Mucosa of gallbladder (tissue), 1 donor: ENCODE measurements at regions not wholly inside any gene's neighbourhood (a gene's known extent, or its start where the extent isn't known, plus 50 kb on each side); places are given as distances from the start of the nearest gene placed in this dataset.

Experiments used
- DNase-seq: peaks from one replicate; pipeline ENCODE4 v3.0.0-alpha.2; 2020; ENCODE audit warnings: low spot score
- donor health status: DM: no; HTN: no; CAD: no.

DNA sequence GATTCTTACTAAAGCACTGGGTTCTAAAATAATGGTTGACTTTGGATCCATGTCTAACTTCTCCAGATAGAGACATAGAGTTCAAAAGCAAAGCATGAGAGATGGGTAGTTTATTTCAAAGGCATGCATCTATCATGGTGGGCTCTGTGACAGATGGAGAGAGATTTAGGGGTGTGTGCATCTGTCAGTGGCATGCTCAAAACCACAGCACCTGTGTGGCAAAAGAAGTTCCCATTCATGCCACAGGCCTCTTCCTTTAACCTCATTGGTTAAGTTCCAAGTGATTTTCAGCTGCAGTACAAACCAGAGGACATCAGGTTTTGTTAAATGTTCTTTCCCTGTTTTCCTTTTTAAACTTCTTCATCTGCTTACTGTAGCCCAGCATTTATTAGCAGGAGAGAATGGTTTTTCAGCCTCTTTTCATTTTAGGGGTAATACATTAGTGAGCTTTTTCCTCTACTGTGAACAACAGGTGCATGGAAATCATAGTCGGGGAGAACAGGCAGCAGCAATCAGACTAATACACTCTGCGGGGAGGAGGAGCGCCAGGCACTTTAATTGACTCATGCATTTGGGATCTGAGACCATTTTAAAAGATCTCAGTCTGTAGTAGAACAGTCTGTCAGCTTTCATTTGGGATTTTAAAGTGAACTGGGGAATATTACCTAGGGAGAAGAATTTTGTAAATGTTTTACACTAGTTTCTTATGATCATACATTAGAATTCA is 52.4 kb upstream of the UPP2 start:
- no peak for DNase-seq

DNA sequence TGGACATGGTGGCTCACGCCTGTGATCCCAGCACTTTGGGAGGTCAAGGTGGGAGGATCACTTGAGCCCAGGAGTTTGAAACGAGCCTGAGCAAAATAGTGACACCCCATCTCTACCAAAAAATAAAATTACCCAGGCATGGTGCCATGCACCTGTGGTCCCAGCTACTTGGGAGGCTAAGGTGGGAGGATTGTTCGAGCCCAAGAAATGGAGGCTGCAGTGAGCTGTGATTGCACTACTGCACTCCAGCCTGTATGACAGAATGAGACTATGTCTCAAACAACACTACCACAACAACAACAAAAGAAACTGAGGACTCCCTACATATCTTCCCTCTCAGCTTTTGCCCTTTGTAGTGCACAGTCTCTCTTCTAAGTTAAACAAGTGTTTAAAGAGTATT is 53.3 kb upstream of the UPP2 start:
- no peak for DNase-seq

DNA sequence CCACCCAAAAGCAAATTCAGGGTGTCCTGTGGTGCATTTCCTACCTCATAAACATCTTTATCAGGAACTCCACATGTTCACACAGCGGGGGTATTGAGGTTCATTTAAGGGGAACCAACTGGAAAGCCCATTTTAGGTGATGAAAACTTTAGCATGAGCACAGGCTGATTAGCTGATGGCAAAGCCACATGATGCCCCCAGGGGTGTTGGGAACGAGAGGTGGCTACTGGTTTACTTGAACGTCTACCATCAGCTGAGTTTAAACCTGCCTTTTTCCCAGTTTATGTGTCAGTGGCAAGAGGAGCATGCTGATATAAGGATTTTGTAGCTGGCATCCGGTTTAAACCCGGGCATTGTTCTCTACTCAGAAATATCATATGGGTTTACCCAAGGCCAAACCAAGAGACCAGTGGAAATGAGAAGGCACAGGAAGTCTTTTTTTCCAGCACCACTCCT is 54.5 kb upstream of the UPP2 start:
- no peak for DNase-seq

DNA sequence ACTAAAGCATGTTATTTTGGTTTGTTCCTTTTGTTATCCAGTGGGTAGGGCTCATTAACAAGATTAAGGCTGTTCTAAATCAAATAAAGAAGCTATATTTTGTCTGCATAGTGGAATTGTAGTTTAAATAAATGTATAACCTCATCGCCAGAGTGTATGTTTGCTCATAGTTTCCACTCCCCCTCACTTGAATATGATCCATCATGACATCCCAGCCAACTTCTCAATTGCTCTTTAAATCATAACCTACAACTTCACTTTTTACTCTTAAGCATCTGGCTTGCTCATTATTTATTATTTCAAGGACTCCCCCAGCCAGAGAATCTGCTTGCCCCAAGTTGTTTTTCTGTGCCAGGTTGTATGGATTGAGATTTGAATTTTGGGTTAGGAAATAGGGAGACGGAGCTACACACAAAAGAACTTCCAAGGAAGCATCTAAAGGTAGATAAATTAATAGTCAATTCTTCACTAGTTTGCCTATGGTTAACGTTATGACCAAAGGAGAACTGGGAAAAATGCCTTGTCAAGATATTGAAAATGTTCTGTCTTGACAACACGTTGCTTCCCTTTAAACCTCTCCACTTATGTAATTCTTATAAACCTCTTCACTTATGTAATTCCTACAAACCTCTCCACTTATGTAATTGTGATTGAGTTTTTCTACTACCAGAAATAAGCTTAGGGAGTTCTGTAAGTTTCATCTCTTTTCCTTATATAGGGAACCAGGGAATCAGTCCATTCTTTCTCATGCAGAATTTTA is 55.4 kb upstream of the UPP2 start:
- no peak for DNase-seq

DNA sequence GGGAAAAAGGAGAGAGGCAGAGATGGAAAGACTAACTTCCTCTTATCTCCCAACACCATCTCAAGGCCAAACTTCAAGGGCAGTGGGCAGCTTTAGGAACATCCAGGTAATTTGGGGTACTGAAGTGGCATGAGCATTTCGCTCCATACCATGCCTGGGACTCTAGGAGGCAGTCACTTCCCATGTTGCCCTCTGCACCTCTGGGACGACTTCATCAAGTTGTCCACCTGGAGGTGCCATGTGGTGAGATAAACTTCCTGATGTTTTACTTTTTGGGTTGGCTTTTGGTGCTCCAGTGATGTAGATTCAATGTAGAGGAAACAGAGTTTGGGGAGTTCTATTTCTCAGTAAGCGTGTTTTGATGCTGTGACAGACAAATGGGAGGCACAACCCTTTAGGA is 56.3 kb upstream of the UPP2 start:
- peak; percentile 16 for DNase-seq

DNA sequence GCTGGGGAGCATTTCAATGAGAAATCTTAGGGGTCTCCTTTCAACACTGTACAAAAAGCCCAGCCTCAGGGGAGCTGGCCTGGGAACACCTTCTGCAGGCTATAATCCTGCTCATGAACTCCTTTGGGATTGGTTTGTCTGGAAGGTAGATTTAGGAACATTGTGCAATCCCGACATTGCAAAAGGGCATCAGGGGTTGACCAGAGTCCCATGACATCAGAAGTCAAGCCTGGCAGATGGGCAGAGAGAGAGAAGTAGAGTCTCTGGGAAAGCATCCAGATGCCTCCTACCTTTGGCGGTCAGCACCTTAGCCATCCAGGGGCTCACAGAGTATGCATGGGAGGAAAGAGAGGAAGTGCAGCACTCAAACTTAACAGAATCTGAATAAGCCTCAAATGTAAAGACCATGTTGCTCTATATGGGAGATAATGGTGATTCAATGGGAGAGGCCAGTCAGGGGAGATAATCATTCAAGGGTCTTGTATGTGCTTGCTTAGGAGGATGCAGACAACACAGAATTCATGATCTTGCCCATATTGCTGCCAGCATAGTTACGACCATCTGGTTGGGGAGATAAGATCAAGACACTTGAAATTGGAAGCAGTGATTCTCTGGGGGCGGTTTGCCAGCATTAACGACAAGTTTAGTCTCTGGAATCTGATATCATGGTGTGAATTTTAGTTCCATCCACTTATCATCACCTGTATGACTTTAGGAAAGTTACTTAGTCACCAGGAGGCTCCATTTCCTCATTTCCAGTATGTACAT is 58.3 kb upstream of the UPP2 start:
- DNase-seq, result no peak

DNA sequence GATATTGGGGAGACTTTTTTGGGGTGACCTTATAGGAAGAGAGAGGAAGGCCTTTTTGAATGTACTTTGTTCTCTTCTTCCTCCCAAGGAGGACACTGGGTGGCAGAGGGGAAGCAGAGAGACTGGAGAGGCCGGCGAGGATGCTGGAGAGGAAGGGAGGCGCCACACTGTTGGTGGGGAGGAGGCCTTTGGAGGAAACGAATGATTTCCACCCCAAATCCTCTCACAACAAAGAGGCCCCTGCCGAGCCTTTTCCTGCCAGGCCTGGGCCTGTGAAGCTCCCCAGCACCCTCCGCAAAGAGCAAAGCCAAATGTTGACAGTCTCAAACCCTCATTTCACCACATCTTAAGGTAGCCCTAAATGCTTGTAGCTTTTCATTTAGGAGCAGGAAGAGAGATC is 59.0 kb upstream of the UPP2 start:
- no peak for DNase-seq

DNA sequence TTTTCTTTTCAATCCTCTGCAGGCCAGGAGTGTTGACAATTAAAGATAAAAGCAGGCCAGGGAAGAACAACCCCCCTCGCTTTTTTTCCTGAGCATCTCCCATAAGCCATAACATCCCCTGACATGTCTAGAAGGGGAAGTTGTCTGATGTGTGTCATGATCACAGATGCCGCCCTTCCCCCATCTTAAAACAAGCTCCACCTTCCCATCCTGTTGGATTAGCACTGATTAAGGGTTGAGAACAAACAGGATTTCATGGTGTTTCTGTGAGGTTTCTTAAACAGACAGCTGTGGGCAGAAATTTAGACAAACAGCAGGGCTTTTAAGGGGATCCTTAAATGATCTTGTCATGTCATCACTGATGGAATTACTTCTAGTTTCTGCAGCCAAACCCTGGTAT is 59.4 kb upstream of the UPP2 start:
- DNase-seq, result no peak

DNA sequence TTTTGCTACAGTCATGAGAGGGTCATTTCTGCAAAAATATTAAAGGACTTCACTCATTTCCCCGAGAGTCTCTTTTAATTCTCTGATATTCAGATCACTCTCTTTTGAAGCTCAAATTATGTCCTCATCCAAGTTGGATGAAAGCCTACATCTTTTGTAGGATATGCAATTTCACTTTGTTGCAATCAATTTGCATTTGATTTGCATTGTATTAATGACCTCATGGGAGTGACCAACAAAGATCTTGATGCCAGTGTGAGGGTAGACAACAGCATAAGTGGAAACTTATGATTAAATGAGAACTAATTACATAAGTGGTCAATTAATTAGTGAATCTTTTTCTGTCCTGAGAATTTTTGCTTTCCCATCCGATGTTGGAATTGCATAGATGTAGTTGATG is 60.3 kb upstream of the UPP2 start:
- no peak for DNase-seq

DNA sequence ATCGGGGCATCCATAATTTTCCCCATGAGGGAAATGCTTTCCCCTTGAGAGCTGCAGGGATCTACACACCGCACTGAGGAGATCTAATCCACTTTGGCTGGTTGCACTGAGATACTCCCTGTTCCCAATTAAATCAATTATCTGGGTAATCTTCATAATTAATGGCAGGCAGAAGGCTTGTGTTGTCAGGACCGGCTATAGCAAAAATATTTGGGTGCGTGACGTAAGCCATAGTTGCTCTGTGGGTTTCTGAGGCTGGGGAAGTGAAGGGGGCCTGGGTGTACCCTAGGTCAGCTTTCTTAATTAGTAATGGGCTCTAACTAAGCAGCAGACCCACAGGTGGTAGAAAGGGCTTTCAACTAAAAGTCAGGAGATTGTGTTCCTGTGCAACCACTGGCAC is 62.8 kb upstream of the UPP2 start:
- DNase-seq, result no peak

DNA sequence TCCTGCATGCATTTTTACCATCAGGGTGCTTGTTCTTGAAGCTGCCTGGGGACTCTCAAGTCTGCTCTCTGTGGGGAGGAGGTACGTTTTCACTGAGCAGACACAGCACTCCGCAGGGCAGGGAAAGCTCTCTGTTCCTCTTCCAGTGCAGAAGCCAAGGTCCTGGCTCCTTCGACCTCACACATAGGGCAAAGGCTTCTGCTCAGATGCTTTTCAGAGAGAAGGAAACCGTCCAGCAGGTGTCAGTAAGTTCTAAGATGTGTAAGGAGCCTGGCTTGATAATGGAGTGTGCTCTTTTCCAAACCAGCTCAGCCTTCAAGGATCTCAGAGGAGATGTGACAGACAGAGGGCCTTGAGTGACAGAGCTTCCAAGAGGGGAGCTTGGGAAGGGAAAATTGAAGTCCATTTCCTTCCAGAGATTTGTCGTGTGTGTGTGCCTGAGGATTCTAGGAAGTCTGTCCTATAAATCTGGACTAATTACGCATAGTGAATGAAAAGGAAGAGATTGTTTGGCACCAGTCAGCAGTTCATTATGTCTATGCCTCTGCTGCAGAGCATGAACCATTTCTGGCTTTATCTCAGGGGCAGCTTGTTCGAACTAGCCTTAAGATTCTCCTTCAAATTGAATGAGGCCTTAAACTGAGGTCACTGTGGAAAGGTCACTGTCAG is 67.3 kb upstream of the UPP2 start:
- peak; percentile 57 for DNase-seq

DNA sequence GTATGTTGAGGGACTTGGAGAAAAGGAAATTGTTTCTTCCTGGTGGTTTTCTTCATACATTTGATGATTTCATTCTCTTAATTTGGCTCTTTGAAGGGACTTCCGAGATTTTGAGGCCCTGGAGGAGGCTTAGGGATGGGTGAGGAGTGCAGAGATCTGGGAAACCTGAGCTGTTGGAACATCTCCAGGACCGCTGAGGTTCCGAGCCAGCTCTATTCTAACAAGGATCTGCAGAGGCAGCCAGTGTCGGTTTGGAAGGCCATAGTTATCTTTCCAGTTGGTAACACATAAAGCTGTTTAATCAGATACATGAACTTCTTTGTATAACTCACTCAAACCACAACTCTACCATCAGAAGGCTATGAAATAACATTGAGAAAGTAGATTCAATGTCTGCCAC is 70.3 kb upstream of the UPP2 start:
- no peak for DNase-seq

DNA sequence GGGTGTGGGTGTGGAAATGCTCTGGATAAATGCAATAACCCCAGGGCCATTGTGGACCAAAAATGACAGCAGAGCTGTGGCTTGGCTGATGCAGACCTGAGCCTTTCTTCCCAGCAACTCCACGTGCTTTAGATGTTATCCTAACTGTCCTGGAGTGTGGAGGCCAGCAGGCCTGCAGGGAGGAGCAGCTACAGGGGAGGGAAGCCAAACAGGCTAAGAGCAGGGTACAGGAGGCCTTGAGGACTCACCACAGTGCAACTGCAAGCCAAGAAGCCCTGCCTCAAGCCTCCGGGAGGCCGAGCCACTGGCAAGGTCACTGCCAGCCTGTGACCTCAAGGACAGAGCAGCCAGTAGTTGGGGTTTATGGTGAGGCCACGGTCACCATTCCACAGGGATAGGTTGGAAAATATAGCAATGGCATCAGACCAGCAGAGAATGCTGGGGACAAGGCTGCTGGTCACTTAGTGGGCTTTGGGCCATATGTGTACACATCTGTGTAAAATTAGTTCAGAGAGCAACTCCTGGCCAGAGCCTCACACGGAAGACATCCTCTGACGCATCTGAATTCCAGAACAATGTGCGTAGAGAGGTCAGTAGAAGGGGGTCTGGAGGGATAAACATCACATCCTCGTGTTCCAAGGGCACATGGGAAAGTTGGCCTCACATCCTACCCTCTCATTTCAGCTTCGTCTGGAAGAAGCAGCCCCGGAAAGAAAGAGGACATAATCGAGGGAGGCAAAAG is 76.2 kb upstream of the UPP2 start:
- DNase-seq, result no peak

DNA sequence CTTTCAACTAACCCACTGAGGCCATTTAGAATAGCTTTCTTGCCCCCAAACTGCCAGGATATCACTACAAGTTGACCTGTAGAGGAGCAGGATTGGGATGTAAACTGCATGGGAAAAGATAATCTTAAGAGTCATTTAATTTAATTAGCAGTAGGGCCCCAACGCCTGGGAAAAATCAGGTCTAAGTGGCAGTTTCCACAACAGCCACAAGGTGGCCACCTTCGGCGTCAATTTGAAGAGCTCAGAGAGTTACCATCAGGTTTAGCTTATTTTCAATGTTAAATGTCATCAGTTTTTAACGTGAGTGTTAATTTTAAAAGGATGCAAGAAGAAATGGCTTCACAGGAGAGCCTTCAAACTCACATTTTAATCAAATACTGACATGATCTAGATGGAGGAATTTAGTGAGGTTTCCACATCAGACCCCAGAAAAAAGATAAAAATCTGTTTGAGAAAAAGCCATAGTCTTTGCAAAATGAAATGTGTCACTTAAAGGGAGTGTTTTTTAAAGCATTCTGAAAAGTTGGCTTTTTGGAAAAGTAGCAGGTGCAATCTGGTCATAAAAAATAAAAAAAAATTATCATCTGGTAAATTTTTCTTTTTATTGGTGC is 77.3 kb upstream of the UPP2 start:
- DNase-seq, result peak; percentile 37

DNA sequence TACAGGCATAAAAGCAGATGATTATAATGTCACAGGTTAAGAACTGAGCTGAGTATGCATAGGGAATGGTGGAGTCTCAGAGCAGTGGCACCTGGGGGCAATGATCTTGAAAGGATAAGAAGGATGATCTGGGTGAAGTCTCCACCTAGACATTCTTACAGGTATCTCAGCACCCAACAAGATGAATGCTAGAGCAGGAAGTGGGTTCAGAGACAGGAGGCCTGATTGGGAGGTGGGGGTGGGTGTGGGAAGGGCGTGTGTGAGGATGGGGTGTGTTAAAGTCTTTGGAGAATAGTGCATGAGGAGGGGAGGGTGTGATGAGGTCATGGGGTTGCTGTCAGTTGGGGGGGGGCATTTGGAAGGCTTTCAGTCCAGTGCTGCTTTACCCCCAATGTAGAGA is 78.8 kb upstream of the UPP2 start:
- no peak for DNase-seq

DNA sequence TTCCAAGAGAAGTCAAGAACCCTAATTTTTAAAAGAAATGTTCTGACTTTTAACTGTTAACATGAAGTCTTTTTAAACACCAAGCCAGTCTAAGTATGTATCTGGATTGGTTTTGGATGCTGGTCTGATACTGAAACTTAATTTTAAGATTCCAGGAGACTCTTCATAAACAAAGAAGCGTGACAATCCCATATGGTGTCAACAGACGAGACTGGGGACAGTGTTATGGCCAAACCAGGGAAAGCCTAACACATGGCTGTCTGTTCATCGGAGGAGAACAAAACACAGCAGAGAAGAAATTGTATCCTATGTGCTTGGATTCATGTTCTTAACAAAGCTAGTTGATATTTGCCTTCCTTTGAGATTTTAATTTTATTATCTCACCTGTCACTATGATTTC is 80.5 kb upstream of the UPP2 start:
- DNase-seq, result no peak

DNA sequence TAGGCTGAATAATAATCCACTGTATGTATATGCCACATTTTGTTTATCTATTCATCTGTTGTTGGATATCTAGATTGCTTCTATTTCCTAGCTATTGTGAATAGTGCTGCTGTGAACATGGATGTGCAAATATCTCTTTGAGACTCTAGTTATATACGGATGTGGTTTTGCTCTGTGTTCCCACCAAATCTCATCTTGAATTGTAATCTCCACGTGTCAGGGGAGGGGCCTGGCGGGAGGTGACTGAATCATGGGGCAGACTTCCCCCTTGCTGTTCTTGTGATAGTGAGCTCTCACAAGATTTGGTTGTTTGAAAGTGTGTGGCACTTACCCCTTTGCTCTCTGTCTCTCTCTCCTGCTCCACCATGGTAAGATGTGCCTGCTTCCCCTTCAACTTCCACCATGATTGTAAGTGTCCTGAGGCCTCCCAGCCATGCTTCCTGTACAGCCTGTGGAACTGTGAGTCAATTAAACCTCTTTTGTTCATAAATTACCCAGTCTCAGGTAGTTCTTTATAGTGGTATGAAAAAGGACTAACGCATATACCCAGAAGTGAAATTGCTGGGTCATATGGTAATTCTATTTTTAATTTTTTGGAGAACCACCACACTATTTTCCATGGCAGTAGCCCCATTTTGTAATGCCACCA is 86.1 kb upstream of the UPP2 start:
- no peak for DNase-seq

DNA sequence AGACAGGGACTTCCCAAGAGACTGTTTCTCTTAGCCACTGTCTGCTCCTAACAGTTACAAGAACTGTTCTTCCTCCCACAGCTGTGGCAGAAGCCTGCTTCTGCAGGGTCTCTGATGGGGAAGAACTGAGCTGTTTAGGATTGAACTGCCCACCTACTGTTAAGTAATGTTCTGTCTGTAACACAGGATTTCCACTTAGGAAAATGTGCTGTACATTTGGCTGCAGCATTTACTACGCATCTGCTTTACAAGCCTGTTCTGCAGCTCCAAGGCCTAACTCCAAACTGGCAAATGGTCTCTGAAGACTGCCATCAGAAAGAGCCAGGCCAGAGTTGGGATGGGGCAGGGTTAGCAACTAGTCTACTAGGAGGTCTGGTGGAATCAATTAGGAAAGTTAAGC is 87.8 kb upstream of the UPP2 start:
- no peak for DNase-seq

DNA sequence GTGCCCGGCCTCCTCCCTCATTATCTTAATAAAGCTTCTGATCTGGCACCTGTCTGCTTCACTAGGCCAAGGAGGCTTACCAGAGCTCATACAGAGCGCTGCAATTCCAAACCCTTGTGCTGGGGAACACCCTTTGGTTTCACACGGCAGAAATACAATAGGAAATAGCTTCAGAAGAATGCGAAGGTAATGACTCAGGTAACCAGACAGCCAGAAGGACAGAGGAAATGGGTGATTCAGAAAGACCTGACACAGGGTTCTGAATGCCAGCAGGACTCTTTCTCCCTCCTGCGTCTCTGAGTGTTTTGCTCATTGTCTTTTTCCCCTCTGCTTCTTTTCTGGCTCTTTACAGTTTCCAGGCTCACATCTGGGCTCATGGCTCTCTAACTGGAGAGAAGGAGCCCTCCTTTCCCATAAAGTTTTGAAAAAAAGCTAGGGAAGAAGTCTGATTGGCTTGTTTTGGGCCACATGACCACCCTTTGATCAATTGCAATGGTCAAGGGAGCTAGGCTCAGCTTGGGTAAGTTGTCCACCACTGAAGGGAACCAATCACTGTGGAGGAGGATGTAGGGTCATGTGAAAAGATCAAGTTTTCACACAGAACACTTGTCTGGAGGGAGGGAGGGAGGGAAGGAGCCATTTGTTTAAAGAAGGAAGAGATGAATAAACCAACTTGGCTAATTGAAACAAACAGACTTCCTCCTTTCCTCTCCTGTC is 90.5 kb upstream of the UPP2 start:
- no peak for DNase-seq

DNA sequence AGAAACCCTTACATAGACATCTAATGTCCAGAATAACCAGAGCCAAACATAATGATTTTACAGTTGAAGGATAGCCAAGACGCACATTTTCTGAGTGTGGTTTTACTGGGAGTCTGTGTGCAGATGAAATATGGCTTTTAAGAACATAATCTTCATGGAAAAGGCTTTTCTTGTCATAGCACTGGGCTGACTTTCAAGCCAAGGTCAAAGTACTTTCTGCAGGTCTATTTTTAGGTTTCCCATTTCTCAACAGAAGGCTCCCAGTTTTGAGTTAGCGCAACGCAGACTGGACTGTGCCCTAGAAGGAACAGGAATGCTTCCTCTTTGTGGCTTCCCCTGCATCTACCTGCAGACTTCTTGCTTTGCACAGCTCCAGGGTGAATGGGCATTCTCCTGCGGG is 92.3 kb upstream of the UPP2 start:
- peak; percentile 17 for DNase-seq
